ENCODE measurements at regions not wholly inside any gene's neighbourhood (a gene's known extent, or its start where the extent isn't known, plus 50 kb on each side); places are given as distances from the start of the nearest gene placed in this dataset.

DNA sequence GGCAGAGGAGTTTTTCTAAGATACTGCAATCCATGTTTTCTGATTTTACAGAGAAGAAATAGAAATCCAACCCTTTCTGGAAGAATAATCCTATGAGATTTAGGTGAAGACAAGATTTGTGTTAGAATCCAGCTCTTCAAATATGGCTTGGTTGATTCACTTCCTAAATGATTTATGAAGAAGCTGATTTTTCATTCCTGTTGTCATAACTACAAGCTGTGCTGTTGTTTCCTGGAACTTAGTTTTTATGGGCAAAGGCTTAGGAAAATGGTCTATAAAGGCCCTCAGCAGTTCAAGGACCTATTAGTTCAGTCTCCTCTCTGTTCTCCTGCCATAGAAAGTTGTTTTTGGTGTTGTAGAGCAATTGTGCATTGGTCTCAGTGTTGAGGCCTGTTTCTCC, 174.2 kb upstream of the FAM20A start:
- Histone ChIP-seq H2AFZ (ENCODE audit: low read depth) (no peak overlapping the region), H3K27ac (no peak overlapping the region), H3K79me2 (ENCODE audit: insufficient read depth, low read depth) (no peaks in the 10 kb centered on the region), H3K4me1 (ENCODE audit: low read depth, poor library complexity, severe bottlenecking) (peaks cover 21% of the 10 kb centered on the region), H3K9ac (no peak overlapping the region), H3K27me3 (ENCODE audit: insufficient read depth, low read depth) (peaks cover 41% of the 10 kb centered on the region), H3K4me3 (IDR thresholded peaks at IDR 0.05; ENCODE audit: insufficient read depth, low read depth, low read length) (no peak overlapping the region), H3K36me3 (ENCODE audit: insufficient read depth) (no peaks in the 10 kb centered on the region), H3K4me2 (peak overlapping the region; percentile 44), H4K20me1 (ENCODE audit: insufficient read depth) (no peaks in the 10 kb centered on the region)
- TF ChIP-seq, protein P1, sequence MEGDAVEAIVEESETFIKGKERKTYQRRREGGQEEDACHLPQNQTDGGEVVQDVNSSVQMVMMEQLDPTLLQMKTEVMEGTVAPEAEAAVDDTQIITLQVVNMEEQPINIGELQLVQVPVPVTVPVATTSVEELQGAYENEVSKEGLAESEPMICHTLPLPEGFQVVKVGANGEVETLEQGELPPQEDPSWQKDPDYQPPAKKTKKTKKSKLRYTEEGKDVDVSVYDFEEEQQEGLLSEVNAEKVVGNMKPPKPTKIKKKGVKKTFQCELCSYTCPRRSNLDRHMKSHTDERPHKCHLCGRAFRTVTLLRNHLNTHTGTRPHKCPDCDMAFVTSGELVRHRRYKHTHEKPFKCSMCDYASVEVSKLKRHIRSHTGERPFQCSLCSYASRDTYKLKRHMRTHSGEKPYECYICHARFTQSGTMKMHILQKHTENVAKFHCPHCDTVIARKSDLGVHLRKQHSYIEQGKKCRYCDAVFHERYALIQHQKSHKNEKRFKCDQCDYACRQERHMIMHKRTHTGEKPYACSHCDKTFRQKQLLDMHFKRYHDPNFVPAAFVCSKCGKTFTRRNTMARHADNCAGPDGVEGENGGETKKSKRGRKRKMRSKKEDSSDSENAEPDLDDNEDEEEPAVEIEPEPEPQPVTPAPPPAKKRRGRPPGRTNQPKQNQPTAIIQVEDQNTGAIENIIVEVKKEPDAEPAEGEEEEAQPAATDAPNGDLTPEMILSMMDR (conservative IDR thresholded peaks at IDR 0.05; ENCODE audit: low read depth, low read length), result no peak

DNA sequence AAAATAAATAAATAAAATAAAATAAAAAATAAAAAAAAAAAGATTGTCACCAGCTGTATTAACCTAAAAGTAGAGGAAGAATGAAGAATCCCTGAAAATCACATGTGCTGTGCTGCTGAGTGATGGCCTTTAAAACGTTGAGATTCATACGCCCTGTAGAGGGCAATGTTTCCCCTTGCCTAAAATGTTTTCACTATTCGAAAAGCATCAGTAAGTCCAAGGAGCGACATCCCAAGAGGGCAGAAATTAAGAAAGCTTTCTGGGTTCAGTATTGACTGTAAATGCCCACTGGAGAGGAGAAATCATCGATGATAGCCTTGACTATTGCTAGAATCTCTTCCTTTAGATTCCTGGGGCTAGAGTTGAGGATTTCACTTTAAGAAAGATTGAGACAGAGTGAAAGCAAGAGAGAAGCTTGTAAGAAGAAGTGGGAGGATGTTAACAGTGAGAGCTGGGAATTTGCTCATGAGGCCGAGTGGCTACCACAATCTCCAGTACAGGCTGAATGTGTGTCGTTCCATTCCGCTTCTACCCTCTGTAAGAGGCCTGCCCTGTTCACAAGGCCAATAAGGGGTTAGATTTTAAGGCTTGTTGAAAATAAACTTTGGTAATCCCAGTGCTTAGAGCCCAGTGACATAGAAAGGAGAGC, 170.8 kb upstream of the FAM20A start:
- H4K20me1 ChIP-seq (ENCODE audit: insufficient read depth), result no peaks in the 10 kb centered on the region
- TF ChIP-seq, protein P1 (conservative IDR thresholded peaks at IDR 0.05; ENCODE audit: low read depth, low read length), result peak; percentile 74
- H3K9ac ChIP-seq, result no peak overlapping the region
- peaks cover 21% of the 10 kb centered on the region for H3K4me1 ChIP-seq (ENCODE audit: low read depth, poor library complexity, severe bottlenecking)
- no peaks in the 10 kb centered on the region for H3K36me3 ChIP-seq (ENCODE audit: insufficient read depth)
- H3K27ac ChIP-seq, result no peak overlapping the region
- H2AFZ ChIP-seq (ENCODE audit: low read depth), result no peak overlapping the region
- no peak overlapping the region for H3K4me3 ChIP-seq (IDR thresholded peaks at IDR 0.05; ENCODE audit: insufficient read depth, low read depth, low read length)
- no peak overlapping the region for H3K4me2 ChIP-seq
- no peaks in the 10 kb centered on the region for H3K79me2 ChIP-seq (ENCODE audit: insufficient read depth, low read depth)
- H3K27me3 ChIP-seq (ENCODE audit: insufficient read depth, low read depth), result peaks cover 39% of the 10 kb centered on the region

GRCh38 chr17:68768804-68769203, 167.6 kb upstream of the FAM20A start:
- H3K79me2 ChIP-seq (ENCODE audit: insufficient read depth, low read depth), result no peaks in the 10 kb centered on the region
- H3K4me3 ChIP-seq (IDR thresholded peaks at IDR 0.05; ENCODE audit: insufficient read depth, low read depth, low read length), result no peak overlapping the region
- TF ChIP-seq, protein P1 (conservative IDR thresholded peaks at IDR 0.05; ENCODE audit: low read depth, low read length), result no peak
- no peak overlapping the region for H3K9ac ChIP-seq
- no peak overlapping the region for H2AFZ ChIP-seq (ENCODE audit: low read depth)
- H3K36me3 ChIP-seq (ENCODE audit: insufficient read depth), result no peaks in the 10 kb centered on the region
- H3K4me1 ChIP-seq (ENCODE audit: low read depth, poor library complexity, severe bottlenecking), result peaks cover 7% of the 10 kb centered on the region
- H3K4me2 ChIP-seq, result no peak overlapping the region
- peaks cover 18% of the 10 kb centered on the region for H3K27me3 ChIP-seq (ENCODE audit: insufficient read depth, low read depth)
- no peak overlapping the region for H3K27ac ChIP-seq
- no peaks in the 10 kb centered on the region for H4K20me1 ChIP-seq (ENCODE audit: insufficient read depth)

DNA sequence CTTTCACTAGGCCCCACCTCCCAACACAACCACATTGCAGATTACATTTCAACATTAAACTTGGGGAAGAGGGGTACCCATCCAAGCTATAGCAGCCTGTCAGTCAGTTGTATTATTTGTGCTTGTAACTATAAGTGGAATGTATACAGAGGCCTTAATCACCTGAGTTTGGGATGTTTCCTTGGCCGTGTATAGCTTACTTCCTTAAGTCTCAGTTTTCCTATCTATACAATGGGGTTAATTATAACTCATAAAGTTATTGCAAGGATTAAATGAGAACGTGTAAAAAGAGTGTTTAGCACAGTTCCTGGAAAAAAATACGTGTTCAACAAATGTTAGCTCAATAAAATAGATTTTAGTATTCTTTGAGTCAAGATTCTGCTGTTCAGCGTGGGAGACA, 165.5 kb upstream of the FAM20A start:
- no peaks in the 10 kb centered on the region for H4K20me1 ChIP-seq (ENCODE audit: insufficient read depth)
- H2AFZ ChIP-seq (ENCODE audit: low read depth), result no peak overlapping the region
- H3K36me3 ChIP-seq (ENCODE audit: insufficient read depth), result no peaks in the 10 kb centered on the region
- H3K4me2 ChIP-seq, result no peak overlapping the region
- no peak overlapping the region for H3K9ac ChIP-seq
- no peak overlapping the region for H3K4me3 ChIP-seq (IDR thresholded peaks at IDR 0.05; ENCODE audit: insufficient read depth, low read depth, low read length)
- no peaks in the 10 kb centered on the region for H3K27me3 ChIP-seq (ENCODE audit: insufficient read depth, low read depth)
- no peaks in the 10 kb centered on the region for H3K4me1 ChIP-seq (ENCODE audit: low read depth, poor library complexity, severe bottlenecking)
- TF ChIP-seq, protein P1 (conservative IDR thresholded peaks at IDR 0.05; ENCODE audit: low read depth, low read length), result no peak
- H3K27ac ChIP-seq, result no peak overlapping the region
- no peaks in the 10 kb centered on the region for H3K79me2 ChIP-seq (ENCODE audit: insufficient read depth, low read depth)

All from KMS-11 (cell line).